Liver (tissue), 8 donors: ENCODE measurements at regions not wholly inside any gene's neighbourhood (a gene's known extent, or its start where the extent isn't known, plus 50 kb on each side); places are given as distances from the start of the nearest gene placed in this dataset.

Experiments used
- DNase-seq: peaks from one replicate; pipeline ENCODE4 v3.0.0-alpha.2; 2017; ENCODE audit warnings: low spot score
- H3K27ac ChIP-seq, 2 donors: one replicate each; pipeline ENCODE4 v1.7.0; 2013; ENCODE audit warnings: inconsistent platforms in 2 of 2, low read length in 2 of 2, control low read depth in 1 of 2, low read depth in 1 of 2, mild to moderate bottlenecking in 1 of 2
- H3K27me3 ChIP-seq, 4 donors: one replicate each; pipeline versions ENCODE4 v1.6.1 to v1.7.0; 2013; ENCODE audit warnings: low read length in 3 of 4, inconsistent platforms in 1 of 4, mild to moderate bottlenecking in 1 of 4, moderate library complexity in 1 of 4; ENCODE audit not compliant: control insufficient read depth in 4 of 4, insufficient read depth in 4 of 4
- H3K36me3 ChIP-seq, 4 donors: one replicate each; pipeline versions ENCODE4 v1.6.1 to v1.7.0; 2013; ENCODE audit warnings: low read length in 3 of 4, mild to moderate bottlenecking in 3 of 4, low read depth in 1 of 4, moderate library complexity in 1 of 4; ENCODE audit not compliant: control insufficient read depth in 4 of 4, insufficient read depth in 3 of 4
- H3K4me1 ChIP-seq, 4 donors: one replicate each; pipeline versions ENCODE4 v1.6.1 to v1.7.0; 2013; ENCODE audit warnings: low read length in 3 of 4, mild to moderate bottlenecking in 3 of 4, moderate library complexity in 1 of 4; ENCODE audit not compliant: control insufficient read depth in 4 of 4, insufficient read depth in 4 of 4
- H3K4me3 ChIP-seq, 3 donors: one replicate each; pipeline versions ENCODE4 v1.6.1 to v1.7.0; 2013; ENCODE audit warnings: low read length in 3 of 3, control low read depth in 1 of 3, low read depth in 1 of 3, mild to moderate bottlenecking in 1 of 3
- H3K9ac ChIP-seq, 2 donors: one replicate each; pipeline ENCODE4 v1.7.0; 2013; ENCODE audit warnings: low read length in 2 of 2, mild to moderate bottlenecking in 2 of 2, moderate library complexity in 2 of 2, control low read depth in 1 of 2, low read depth in 1 of 2
- H3K9me3 ChIP-seq, 4 donors: one replicate each; pipeline versions ENCODE4 v1.6.1 to v1.7.0; 2013; ENCODE audit warnings: low read length in 3 of 4; ENCODE audit not compliant: control insufficient read depth in 4 of 4
- EGR1 ChIP-seq, 2 donors: IDR thresholded peaks; 2 replicates each; pipeline ENCODE4 v1.6.1; 2016 to 2018; ENCODE audit warnings: antibody characterized with exemption in 2 of 2, low read depth in 2 of 2
- FOXA1 ChIP-seq: IDR thresholded peaks from 2 replicates; pipeline ENCODE4 v1.6.1; 2016; ENCODE audit warnings: antibody characterized with exemption
- FOXA2 ChIP-seq: IDR thresholded peaks from 2 replicates; pipeline ENCODE4 v1.6.1; 2016; ENCODE audit warnings: antibody characterized with exemption
- GABPA ChIP-seq, 2 donors: IDR thresholded peaks in 1 of 2; conservative IDR thresholded peaks in 1 of 2; 2 replicates each; pipeline ENCODE4 v1.6.1; 2016; ENCODE audit warnings: antibody characterized with exemption in 2 of 2, mild to moderate bottlenecking in 1 of 2, moderate library complexity in 1 of 2
- HNF4A ChIP-seq, 2 donors: conservative IDR thresholded peaks; 2 replicates each; pipeline ENCODE4 v1.6.1; 2016; ENCODE audit warnings: antibody characterized with exemption in 2 of 2, mild to moderate bottlenecking in 2 of 2
- HNF4G ChIP-seq: IDR thresholded peaks from 2 replicates; pipeline ENCODE4 v1.6.1; 2016; ENCODE audit warnings: antibody characterized with exemption
- JUND ChIP-seq, 2 donors: IDR thresholded peaks; 2 replicates each; pipeline ENCODE4 v1.6.1; 2016; ENCODE audit warnings: antibody characterized with exemption in 2 of 2
- NR2F2 ChIP-seq: IDR thresholded peaks from 2 replicates; pipeline ENCODE4 v1.6.1; 2016; ENCODE audit warnings: antibody characterized with exemption
- RAD21 ChIP-seq, 2 donors: IDR thresholded peaks; 2 replicates each; pipeline ENCODE4 v1.6.1; 2016; ENCODE audit warnings: antibody characterized with exemption in 2 of 2, mild to moderate bottlenecking in 2 of 2
- RXRA ChIP-seq, 2 donors: IDR thresholded peaks; 2 replicates each; pipeline ENCODE4 v1.6.1; 2017 to 2018; ENCODE audit warnings: antibody characterized with exemption in 2 of 2, mild to moderate bottlenecking in 1 of 2
- SP1 ChIP-seq: IDR thresholded peaks from 2 replicates; pipeline ENCODE4 v1.6.1; 2018; ENCODE audit warnings: antibody characterized with exemption, mild to moderate bottlenecking
- TAF1 ChIP-seq: conservative IDR thresholded peaks from 2 replicates; pipeline ENCODE4 v1.6.1; 2016; ENCODE audit warnings: antibody characterized with exemption, mild to moderate bottlenecking
- YY1 ChIP-seq: IDR thresholded peaks from 2 replicates; pipeline ENCODE4 v1.6.1; 2016; ENCODE audit warnings: antibody characterized with exemption, mild to moderate bottlenecking
- WGBS: extraction: QIAGEN DNeasy Blood & Tissue Kit; methylation state at CpG from one replicate; pipeline ENCODE4 v1.1.7; 2013; 5-methylcytosine and 5-hydroxymethylcytosine counted together
- TF ChIP-seq, protein P1 (sequence below): IDR thresholded peaks from 2 replicates; pipeline ENCODE4 v1.6.1; 2016; ENCODE audit warnings: antibody characterized with exemption, mild to moderate bottlenecking
- TF ChIP-seq, protein P2 (sequence below): IDR thresholded peaks from 2 replicates; pipeline ENCODE4 v1.6.1; 2016; ENCODE audit warnings: antibody characterized with exemption
- TF ChIP-seq, protein P3 (sequence below): IDR thresholded peaks from 2 replicates; pipeline ENCODE4 v1.6.1; 2016; ENCODE audit warnings: antibody characterized with exemption
- TF ChIP-seq, protein P4 (sequence below): fragments of 150-350 bp; IDR thresholded peaks from 2 replicates; pipeline ENCODE4 v1.5.1; 2017; ENCODE audit warnings: improper control_type of control experiment, low read depth, low read length; ENCODE audit not compliant: missing input control
- TF ChIP-seq, protein P5 (sequence below): IDR thresholded peaks from 2 replicates; pipeline ENCODE4 v1.6.1; 2016; ENCODE audit warnings: antibody characterized with exemption
- donor health status: healthy.
- donor health status: healthy.
- donor health status: healthy.
- donor health status: healthy.
- donor health status: healthy.

DNA sequence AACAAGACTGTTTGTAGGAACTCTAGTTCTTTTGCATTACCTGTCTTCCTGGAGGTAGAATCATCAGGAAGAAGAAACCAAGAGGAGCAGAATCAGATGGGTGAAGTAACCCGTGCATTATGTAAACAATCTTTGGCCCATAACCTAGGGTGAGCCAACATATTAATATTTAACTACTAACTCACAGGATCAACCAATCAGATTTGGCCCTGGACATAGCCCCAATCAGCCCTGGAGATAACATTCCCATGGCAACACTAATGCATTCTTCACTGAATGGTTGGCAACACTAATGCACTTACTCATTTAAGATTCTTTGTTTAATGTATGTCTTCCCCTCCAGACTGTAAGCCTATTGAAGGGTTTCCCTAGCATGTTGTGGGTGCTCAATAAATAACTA lies 72.0 kb upstream of the CTAGE1 start (continued):
- TF ChIP-seq, protein P1, sequence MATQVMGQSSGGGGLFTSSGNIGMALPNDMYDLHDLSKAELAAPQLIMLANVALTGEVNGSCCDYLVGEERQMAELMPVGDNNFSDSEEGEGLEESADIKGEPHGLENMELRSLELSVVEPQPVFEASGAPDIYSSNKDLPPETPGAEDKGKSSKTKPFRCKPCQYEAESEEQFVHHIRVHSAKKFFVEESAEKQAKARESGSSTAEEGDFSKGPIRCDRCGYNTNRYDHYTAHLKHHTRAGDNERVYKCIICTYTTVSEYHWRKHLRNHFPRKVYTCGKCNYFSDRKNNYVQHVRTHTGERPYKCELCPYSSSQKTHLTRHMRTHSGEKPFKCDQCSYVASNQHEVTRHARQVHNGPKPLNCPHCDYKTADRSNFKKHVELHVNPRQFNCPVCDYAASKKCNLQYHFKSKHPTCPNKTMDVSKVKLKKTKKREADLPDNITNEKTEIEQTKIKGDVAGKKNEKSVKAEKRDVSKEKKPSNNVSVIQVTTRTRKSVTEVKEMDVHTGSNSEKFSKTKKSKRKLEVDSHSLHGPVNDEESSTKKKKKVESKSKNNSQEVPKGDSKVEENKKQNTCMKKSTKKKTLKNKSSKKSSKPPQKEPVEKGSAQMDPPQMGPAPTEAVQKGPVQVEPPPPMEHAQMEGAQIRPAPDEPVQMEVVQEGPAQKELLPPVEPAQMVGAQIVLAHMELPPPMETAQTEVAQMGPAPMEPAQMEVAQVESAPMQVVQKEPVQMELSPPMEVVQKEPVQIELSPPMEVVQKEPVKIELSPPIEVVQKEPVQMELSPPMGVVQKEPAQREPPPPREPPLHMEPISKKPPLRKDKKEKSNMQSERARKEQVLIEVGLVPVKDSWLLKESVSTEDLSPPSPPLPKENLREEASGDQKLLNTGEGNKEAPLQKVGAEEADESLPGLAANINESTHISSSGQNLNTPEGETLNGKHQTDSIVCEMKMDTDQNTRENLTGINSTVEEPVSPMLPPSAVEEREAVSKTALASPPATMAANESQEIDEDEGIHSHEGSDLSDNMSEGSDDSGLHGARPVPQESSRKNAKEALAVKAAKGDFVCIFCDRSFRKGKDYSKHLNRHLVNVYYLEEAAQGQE, result peak; percentile 33

DNA sequence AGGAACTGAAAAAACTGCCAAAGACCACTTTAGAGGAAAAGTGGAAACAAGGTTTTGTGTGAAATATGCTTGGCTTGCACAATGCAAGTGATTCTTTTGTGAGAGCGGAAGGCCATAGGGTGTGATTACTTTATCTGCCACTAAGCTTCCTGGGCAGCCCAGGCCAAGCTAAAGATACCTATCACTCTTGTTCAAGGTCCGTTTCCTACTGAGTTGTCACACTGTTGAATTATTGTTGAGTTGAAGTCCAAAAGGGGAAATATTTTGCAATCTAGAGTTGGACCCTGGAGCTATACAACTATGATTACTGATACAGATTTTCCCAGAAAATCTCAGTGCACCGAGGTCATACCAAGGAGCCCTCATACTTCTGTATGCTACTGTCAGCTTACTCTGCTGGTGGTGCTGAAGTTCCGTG lies 72.7 kb upstream of the CTAGE1 start:
- Histone ChIP-seq H3K9me3 (no peaks in the 10 kb centered on the region), H3K36me3 (no peaks in the 10 kb centered on the region), H3K9ac (peak overlapping the region in 1 of 2 donors; percentile 47), H3K4me1 (peaks cover 8 to 37% (median 22%) of the 10 kb centered on the region in 4 donors), H3K27ac (peak overlapping the region; percentile 86 to 87), H3K4me3 (no peak overlapping the region), H3K27me3 (no peaks in the 10 kb centered on the region)
- DNase-seq, result no peak
- WGBS, result 26% methylated on average over 4 of the region's 4 CpGs
- TF ChIP-seq TAF1 (no peak), RAD21 (IDR thresholded peaks at IDR 0.05) (peak; percentile 82 to 86), FOXA2 (peak; percentile 70), YY1 (peak; percentile 56), SP1 (peak; percentile 94), NR2F2 (peak; percentile 78), HNF4A (conservative IDR thresholded peaks at IDR 0.05) (peak; percentile 98 to 99), GABPA (IDR thresholded peaks at IDR 0.05 in 1 of 2, conservative IDR thresholded peaks at IDR 0.05 in 1 of 2) (peak in 1 of 2 donors; percentile 75), FOXA1 (peak; percentile 45), RXRA (IDR thresholded peaks at IDR 0.05) (peak; percentile 91 to 97), JUND (IDR thresholded peaks at IDR 0.05) (peak; percentile 81 to 90), EGR1 (IDR thresholded peaks at IDR 0.05; ENCODE audit: low read depth in 2 of 2) (peak in 1 of 2 donors; percentile 89), HNF4G (peak; percentile 97)
- TF ChIP-seq, protein P1, result peak; percentile 82
- TF ChIP-seq, protein P2, sequence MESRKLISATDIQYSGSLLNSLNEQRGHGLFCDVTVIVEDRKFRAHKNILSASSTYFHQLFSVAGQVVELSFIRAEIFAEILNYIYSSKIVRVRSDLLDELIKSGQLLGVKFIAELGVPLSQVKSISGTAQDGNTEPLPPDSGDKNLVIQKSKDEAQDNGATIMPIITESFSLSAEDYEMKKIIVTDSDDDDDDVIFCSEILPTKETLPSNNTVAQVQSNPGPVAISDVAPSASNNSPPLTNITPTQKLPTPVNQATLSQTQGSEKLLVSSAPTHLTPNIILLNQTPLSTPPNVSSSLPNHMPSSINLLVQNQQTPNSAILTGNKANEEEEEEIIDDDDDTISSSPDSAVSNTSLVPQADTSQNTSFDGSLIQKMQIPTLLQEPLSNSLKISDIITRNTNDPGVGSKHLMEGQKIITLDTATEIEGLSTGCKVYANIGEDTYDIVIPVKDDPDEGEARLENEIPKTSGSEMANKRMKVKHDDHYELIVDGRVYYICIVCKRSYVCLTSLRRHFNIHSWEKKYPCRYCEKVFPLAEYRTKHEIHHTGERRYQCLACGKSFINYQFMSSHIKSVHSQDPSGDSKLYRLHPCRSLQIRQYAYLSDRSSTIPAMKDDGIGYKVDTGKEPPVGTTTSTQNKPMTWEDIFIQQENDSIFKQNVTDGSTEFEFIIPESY, result peak; percentile 84
- TF ChIP-seq, protein P3, sequence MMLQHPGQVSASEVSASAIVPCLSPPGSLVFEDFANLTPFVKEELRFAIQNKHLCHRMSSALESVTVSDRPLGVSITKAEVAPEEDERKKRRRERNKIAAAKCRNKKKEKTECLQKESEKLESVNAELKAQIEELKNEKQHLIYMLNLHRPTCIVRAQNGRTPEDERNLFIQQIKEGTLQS, result peak; percentile 60
- TF ChIP-seq, protein P4, sequence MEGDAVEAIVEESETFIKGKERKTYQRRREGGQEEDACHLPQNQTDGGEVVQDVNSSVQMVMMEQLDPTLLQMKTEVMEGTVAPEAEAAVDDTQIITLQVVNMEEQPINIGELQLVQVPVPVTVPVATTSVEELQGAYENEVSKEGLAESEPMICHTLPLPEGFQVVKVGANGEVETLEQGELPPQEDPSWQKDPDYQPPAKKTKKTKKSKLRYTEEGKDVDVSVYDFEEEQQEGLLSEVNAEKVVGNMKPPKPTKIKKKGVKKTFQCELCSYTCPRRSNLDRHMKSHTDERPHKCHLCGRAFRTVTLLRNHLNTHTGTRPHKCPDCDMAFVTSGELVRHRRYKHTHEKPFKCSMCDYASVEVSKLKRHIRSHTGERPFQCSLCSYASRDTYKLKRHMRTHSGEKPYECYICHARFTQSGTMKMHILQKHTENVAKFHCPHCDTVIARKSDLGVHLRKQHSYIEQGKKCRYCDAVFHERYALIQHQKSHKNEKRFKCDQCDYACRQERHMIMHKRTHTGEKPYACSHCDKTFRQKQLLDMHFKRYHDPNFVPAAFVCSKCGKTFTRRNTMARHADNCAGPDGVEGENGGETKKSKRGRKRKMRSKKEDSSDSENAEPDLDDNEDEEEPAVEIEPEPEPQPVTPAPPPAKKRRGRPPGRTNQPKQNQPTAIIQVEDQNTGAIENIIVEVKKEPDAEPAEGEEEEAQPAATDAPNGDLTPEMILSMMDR, result peak; percentile 51
- TF ChIP-seq, protein P5, sequence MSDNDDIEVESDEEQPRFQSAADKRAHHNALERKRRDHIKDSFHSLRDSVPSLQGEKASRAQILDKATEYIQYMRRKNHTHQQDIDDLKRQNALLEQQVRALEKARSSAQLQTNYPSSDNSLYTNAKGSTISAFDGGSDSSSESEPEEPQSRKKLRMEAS, result peak; percentile 99
